ENCODE measurements at regions not wholly inside any gene's neighbourhood (a gene's known extent, or its start where the extent isn't known, plus 50 kb on each side); places are given as distances from the start of the nearest gene placed in this dataset.

- no peak for DNase-seq
These were observed 321.4 kb upstream of the TNRC6C start for GRCh38 chr17:77636835-77637817.

- DNase-seq: peak; percentile 68 to 92
These were observed 320.5 kb upstream of the TNRC6C start for GRCh38 chr17:77637818-77638575.

DNA sequence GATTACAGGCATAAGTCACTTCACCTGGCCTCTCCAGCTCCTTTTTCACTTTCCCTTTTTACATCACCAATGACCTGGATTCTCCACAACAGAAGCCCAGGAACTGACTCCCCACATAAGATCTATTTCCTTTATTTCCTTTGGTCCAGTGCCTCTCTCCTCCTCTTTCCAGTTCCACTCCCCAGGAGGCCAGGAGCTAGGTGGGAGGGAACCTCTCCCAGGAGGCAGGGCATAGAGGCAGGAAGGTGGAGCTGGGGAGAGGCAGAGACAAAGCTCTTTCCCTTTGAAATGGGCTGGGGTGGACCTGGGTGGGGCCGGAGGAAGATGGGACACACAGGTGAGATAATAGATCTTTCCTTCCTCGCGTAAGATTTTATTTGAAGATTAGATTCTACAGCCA is 318.3 kb upstream of the TNRC6C start:
- DNase-seq: no peak

- no peak for DNase-seq
These were observed 317.4 kb upstream of the TNRC6C start for GRCh38 chr17:77640916-77641605.

- peak in 1 of 2 experiments; percentile 37 for DNase-seq
These were observed 316.8 kb upstream of the TNRC6C start for GRCh38 chr17:77641718-77642117.

DNA sequence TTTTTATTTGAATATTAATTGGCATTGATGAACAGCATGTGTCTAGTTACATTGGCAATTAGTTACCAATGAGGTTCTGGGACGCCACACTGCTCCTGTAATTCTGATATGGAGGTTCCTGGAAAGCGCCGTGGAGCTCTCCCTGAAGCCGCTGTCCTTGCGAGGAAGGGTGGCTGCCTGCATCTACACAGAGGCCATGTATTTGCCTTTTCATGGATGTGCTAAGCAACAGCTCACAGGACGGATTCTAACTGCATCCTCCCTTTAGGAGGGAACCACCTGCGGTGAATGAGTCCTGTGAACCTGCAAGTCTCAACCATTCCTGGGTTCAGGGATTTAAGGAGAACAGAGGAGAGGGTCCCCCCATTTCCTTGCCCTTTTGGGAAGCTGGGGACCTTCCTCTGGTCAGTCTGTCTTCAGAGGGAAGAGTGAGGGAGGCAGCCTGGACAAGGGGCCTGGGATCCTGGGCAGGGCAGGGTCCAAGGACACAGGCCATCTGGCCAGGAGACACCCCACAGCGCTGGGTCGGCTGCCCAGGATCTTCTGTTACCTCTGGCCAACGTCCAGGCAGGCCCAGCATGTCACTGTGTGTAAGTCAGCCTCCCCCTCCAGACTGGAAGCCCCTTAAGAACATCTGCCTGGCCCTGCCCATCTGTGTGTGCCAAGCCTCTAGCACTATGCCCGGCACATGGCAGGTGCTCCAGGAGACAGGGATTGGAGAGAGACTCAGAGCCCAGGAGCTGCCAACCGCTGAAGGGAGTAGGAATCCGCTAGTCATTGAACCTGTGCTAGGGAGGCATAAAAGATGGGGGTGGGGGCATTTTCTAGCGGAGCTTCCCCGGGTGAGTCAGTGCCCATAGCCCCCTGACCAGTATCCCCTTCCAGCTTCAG is 314.1 kb upstream of the TNRC6C start:
- DNase-seq: peak; percentile 99 to 100

DNA sequence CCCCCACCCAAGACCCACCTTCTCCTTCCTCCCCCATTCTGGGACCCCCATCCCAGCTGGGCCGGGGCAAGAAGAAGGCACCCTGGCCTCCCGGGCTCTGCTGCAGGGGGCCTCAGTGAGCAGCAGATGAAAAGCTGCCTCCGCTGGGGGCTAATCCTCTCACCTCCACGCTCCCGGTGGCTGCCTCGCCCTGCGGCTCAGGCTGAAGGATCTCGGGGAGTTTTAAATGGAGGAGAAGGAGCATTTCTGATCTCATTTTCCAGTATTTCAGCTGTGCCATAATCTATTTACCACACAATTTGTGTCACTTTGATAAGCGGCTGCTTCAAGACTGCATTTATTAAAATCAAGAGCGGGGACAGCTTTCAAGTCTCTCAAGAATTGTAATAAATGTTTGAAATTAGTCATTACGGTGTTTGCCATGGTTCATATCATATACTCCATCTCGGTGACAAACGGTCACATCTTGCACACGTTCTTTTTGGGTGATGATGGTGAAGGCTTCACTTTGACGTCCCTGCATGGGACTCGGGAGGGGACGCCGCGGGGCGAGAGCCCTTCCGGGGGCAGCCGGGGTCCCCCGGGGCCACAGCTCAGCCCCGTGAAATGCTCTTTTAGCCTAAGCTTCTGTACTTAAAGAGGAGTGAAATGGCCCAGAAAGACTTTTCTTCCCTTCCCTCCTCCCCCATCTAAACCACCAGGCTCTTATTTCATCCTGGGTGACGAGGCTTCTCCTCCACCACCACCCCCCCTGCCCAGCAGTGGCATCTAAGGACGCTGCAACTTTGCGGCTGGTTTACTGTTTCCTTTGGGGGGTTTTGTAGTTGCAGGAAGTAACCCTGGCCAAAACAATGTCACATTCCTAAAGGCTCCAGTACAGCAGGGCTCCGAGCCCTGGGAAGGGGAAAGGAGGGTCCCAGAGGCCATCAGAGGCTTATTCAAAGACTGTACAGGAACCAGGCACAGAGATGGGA is 313.1 kb upstream of the TNRC6C start:
- DNase-seq: peak; percentile 95

DNA sequence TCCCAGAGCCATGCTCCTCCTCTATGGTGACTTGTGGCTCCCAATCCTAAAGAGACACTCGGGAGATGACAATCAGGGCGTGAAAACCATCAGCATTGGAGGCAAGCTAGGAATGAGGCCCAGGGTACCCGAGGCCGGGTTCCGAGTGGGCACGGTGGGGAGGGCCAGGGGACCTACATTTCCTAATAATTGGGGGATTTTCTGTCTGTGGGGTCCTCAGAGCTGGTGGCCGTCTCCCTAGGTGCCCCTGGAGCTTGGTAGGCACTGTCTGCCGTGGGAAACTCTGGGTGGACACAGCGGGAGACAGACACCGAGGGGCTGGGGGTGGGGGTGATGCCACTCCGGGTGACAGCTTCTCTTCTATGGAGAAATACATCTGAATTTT is 312.5 kb upstream of the TNRC6C start:
- no peak for DNase-seq

DNA sequence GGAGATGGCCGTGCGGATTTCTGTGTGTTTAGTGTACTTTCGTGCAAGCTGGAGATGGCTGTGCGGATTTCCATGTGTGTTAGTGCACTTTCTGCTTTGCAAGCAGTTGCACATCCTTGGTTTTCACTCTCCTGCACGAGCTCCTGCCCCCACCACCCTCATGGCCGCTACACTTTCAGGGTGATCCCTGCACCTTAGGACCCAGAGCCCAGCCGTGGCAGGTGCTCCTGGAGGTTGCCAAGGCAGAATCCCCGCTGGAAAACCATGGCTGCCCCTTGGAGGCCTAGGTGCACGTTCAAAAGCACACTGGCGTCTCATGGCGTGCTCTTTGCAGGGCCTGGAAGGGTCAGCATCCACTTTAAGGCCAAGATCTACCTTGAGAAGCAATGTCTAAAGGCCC is 311.0 kb upstream of the TNRC6C start:
- no peak for DNase-seq

GRCh38 chr17:77649717-77650211 is 308.7 kb upstream of the TNRC6C start:
- DNase-seq: peak in 1 of 2 experiments; percentile 53

GRCh38 chr17:77651988-77652387 is 306.5 kb upstream of the TNRC6C start:
- no peak for DNase-seq

- DNase-seq: no peak
These were observed 304.2 kb upstream of the TNRC6C start for GRCh38 chr17:77654296-77654695.

DNA sequence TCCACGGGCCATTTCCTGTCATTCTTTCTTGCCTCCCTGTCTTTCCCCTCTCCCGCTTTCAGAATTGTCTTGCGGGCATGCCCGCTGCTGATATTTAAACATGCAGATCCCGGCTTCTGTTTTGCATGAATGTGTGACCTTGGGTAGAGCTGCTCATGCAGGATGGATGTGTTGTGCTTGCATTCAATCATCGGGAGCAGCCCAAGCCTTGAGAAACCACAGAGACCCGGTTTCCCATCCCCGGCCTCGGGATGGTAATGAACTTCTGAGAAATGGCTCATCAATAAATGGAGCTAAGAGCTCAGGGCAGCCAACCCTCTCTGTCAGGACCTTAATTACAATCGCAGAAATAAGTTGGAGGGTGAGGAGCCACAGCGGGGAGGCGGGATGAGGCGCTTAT is 303.7 kb upstream of the TNRC6C start:
- DNase-seq: no peak

DNA sequence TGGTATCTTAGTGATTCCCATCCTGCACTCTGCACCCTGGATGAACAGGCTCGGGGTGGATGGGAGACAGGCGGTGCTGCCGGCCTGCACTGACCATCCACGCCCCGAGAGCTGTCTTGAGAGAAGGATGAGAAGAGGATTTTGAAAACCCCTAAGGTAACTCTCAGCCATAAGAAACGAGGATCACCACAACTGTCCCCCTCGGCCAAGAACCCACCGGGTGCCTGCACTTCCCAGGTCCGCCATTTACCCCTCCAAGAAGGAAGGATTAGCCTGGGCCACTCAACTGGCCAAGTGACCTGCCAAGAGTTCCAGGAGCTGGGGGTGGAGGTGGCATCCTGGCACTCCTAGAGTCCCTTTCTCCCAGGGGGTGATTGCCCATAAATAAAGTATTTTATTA is 302.4 kb upstream of the TNRC6C start:
- no peak for DNase-seq

- DNase-seq: peak; percentile 81 to 92
These were observed 300.7 kb upstream of the TNRC6C start for GRCh38 chr17:77657839-77658238.

GRCh38 chr17:77660524-77660923 is 298.0 kb upstream of the TNRC6C start:
- DNase-seq: no peak

GRCh38 chr17:77662833-77663232 is 295.7 kb upstream of the TNRC6C start:
- no peak for DNase-seq

GRCh38 chr17:77664097-77664729 is 294.3 kb upstream of the TNRC6C start:
- DNase-seq: no peak

DNA sequence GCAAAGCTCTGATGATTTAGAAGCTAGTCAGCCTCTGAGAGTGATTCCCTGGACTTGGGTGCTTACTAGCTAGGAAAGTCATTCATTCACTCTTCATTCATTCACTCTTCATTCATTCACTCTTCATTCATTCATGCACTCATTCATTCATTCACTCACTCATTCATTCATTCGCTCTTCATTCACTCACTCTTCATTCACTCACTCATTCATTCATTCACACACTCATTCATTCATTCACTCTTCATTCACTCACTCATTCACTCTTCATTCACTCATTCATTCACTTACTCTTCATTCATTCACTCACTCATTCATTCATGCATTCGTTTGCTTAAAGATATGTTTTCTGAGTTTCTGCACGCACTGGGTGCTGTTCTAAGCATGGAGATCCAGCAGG is 292.7 kb upstream of the TNRC6C start:
- no peak for DNase-seq

GRCh38 chr17:77666462-77666861 is 292.0 kb upstream of the TNRC6C start:
- DNase-seq: no peak

Data from NCI-H524 (cell line).